Fibroblast of villous mesenchyme (primary cell): ENCODE measurements at regions not wholly inside any gene's neighbourhood (a gene's known extent, or its start where the extent isn't known, plus 50 kb on each side); places are given as distances from the start of the nearest gene placed in this dataset.

Source experiments
- DNase-seq: peaks from one replicate; pipeline ENCODE4 v3.0.0-alpha.2; 2010; ENCODE audit warnings: low read depth
- H3K4me3 ChIP-seq: 2 replicates; pipeline ENCODE4 v1.5.1; 2011; ENCODE audit warnings: low read depth, mild to moderate bottlenecking, low read length
- CTCF ChIP-seq: IDR thresholded peaks from 2 replicates; pipeline ENCODE4 v1.5.1; 2012; ENCODE audit warnings: low read depth, mild to moderate bottlenecking, low read length; ENCODE audit not compliant: insufficient read depth

GRCh38 chr22:48210198-48210580, 1447.7 kb downstream of the TBC1D22A start:
- H3K4me3 ChIP-seq = no peak overlapping the region
- DNase-seq = no peak
- no peak for TF ChIP-seq CTCF

DNA sequence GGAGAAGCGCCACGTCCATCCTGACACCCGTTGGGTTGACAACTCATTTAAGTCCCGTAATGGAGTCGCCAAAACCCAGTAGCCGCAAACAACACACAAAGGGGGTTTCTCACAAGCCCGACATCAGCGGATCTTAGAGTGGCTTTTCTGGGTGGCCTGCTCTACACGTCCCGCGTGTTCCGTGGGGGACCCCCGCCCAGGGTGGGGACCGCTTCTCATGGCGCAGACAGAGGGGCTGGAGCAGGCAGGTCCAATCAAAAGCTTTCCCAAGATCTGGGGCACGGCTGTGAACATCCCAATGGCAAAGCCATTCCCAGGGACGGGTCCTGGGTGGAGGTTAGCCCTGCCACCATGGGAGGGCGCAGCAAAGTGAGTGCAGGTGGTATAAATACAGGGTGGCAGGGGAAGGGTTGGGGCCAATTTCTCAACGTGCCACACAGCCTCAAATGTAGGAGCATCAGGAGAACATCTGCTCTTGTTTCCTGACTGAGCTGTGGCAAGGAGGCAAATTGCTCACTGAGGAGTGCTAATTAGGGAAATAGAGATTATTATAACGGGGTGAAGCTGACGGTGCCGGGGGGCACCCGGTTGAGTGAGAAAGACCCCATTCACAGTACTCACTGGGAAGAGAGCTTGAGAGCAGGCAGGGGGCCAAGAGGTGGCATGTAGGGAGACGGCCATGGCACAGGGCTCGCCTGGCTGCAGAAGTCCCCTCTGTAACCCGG, 1447.2 kb downstream of the TBC1D22A start:
- H3K4me3 ChIP-seq = no peak overlapping the region
- no peak for TF ChIP-seq CTCF
- DNase-seq = no peak

GRCh38 chr22:48208894-48209293, 1446.4 kb downstream of the TBC1D22A start:
- DNase-seq = no peak
- H3K4me3 ChIP-seq = no peak overlapping the region
- TF ChIP-seq CTCF = no peak

- no peak overlapping the region for H3K4me3 ChIP-seq
- no peak for DNase-seq
- TF ChIP-seq CTCF = no peak
These were observed 1445.6 kb downstream of the TBC1D22A start for GRCh38 chr22:48207919-48208535.

DNA sequence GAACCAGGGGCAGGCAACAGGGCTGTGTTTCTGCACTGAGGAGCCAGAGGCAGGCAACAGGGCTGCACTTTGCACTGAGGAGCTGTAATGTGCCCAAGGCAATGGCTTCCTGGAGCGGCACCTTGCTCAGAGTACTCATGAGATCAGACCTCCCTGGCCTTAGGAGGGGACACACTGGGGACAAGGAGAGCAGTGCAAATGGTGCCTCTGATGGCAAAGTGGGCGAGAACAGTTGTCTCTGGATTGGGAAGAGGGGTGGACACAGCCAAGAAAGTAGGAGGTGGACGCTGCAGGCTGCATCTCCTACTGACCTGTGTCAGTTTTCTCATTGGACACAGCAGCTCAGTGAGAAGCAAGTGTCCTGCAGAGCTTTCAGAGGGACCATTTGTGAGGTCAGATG, 1443.3 kb downstream of the TBC1D22A start:
- no peak for TF ChIP-seq CTCF
- no peak for DNase-seq
- H3K4me3 ChIP-seq = no peak overlapping the region

DNA sequence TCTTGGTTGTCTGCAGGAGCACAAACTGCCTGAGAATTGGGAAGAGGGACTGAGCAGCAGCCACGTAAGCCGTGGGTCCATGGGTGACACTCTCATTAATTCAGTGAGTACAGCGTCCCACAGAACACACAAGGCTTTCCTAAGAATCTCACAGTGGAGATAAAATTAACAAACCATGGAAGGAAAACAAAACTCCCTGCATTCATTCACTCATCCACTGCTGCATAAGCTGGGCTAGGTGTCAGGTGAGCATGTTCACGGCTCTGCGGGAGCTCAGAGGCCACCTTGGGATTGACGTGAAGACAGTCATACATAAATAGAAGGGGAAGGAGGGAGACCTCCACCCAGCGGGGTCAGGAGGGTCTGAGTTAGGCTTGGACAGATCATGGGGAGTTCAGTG, 1442.7 kb downstream of the TBC1D22A start:
- no peak for TF ChIP-seq CTCF
- no peak for DNase-seq
- no peak overlapping the region for H3K4me3 ChIP-seq
